HG02798 (cell line): ENCODE measurements at regions not wholly inside any gene's neighbourhood (a gene's known extent, or its start where the extent isn't known, plus 50 kb on each side); places are given as distances from the start of the nearest gene placed in this dataset.

Experiments
- ATAC-seq: cut with Tn5 transposase; IDR thresholded peaks from one replicate; pipeline ENCODE4 v1.9.1; 2021; ENCODE audit warnings: mild to moderate bottlenecking; ENCODE audit not compliant: unreplicated experiment, poor library complexity

GRCh38 chr6:54008589-54008988, 102.7 kb upstream of the MLIP start:
- no peak for ATAC-seq

GRCh38 chr6:54009052-54009654, 102.1 kb upstream of the MLIP start:
- ATAC-seq: no peak

- no peak for ATAC-seq
Observed at GRCh38 chr6:54010340-54011276, 100.6 kb upstream of the MLIP start.

- ATAC-seq: no peak
Observed at GRCh38 chr6:54011277-54011648, 100.0 kb upstream of the MLIP start.

GRCh38 chr6:54013966-54014365, 97.3 kb upstream of the MLIP start:
- ATAC-seq: no peak

- no peak for ATAC-seq
Observed at GRCh38 chr6:54014440-54014839, 96.8 kb upstream of the MLIP start.

GRCh38 chr6:54017877-54018276, 93.4 kb upstream of the MLIP start:
- ATAC-seq: peak; percentile 41

- ATAC-seq: no peak
Observed at GRCh38 chr6:54018722-54019121, 92.5 kb upstream of the MLIP start.

- ATAC-seq: no peak
Observed at GRCh38 chr6:54019860-54020259, 91.4 kb upstream of the MLIP start.

- ATAC-seq: no peak
Observed at GRCh38 chr6:54020334-54020733, 90.9 kb upstream of the MLIP start.

GRCh38 chr6:54026652-54027400, 84.4 kb upstream of the MLIP start:
- no peak for ATAC-seq

GRCh38 chr6:54028170-54028569, 83.1 kb upstream of the MLIP start:
- ATAC-seq: no peak

GRCh38 chr6:54029187-54029586, 82.1 kb upstream of the MLIP start:
- ATAC-seq: no peak

GRCh38 chr6:54031169-54031568, 80.1 kb upstream of the MLIP start:
- no peak for ATAC-seq

- ATAC-seq: no peak
Observed at GRCh38 chr6:54037277-54037779, 73.9 kb upstream of the MLIP start.

GRCh38 chr6:54040545-54040944, 70.7 kb upstream of the MLIP start:
- ATAC-seq: no peak

GRCh38 chr6:54041239-54041638, 70.0 kb upstream of the MLIP start:
- no peak for ATAC-seq

GRCh38 chr6:54043360-54043759, 67.9 kb upstream of the MLIP start:
- ATAC-seq: no peak

GRCh38 chr6:54044059-54044458, 67.2 kb upstream of the MLIP start:
- ATAC-seq: no peak

- ATAC-seq: no peak
Observed at GRCh38 chr6:54048782-54049181, 62.5 kb upstream of the MLIP start.

GRCh38 chr6:54050750-54051149, 60.5 kb upstream of the MLIP start:
- no peak for ATAC-seq
